EH (cell line): ENCODE measurements at regions not wholly inside any gene's neighbourhood (a gene's known extent, or its start where the extent isn't known, plus 50 kb on each side); places are given as distances from the start of the nearest gene placed in this dataset.

ENCODE experiments used
- DNase-seq: peaks from one replicate; pipeline ENCODE4 v3.0.0-alpha.2; 2015; ENCODE audit warnings: low read depth

DNA sequence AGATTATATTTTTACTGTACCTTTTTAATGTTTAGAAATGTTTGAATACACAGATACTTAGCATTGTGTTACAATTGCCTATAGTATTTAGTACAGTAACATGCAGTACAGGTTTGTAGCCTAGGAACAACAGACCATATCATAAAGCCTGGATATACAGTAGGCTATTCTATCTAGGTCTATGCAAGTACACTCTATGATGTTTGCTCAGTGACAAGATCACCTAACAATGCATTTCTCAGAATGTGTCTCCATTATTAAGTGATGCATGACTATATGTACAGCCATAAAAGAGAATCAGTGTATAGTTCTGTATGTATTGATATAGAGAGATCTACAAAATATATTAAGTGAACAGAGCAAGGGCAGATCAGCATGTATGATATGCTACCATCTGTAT, 616.4 kb downstream of the XIRP2 start:
- no peak for DNase-seq

DNA sequence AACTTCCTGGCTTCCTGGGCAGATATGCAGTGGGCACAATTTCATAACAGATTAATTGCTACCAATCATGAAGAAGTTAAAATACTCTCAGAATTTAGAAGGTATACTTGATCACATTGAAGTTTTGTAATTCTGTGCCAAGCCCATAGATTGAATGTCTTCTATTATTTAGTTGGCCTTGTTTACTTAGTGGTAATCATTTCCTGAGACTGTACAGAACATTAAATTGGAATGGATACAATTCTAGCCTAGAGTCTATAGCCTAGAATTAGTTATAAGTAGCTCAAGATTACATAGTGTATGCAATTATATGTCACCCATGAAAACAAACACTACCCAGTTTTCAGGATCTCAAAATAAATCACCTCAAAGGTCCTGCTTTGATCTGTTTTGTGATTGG, 615.8 kb downstream of the XIRP2 start:
- DNase-seq = no peak

GRCh38 chr2:167501618-167502017, 613.3 kb downstream of the XIRP2 start:
- DNase-seq = no peak

DNA sequence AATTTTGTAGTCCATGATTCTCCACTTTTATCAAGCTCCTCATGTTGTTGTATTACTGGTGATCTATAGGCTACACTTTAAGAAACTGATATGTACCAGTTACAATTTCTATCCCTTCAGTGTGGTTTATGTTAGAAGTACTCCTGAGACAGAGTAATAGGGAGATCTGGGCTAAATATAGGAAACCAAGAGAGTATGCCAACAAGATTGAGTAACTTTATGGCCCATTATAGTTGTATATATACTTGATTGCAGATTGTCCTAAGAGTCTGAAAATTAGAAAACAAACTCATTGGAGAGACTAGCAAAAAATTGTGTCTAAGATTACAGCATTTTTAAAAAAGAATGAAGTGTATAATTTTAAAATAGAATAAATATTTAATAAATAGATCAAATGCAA, 605.6 kb downstream of the XIRP2 start:
- no peak for DNase-seq

DNA sequence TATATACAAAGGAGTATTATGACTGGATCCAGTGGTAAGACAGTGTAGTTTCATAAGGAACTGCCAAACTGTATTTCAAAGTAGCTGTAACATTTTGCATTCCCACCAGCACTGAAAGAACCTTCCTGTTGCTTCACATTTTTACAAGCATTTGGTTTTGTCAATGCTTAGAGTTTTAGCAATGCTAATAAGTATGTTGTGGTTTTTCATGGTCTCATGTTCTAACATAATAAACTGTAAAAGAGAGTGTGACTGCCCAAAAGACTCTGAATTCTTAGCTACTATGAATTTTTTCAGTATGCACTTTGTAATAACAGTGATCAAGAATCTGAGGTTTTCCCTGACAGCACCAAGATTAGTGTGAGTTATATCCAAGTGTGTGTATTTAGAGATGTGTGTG, 604.2 kb downstream of the XIRP2 start:
- DNase-seq = peak; percentile 3

- DNase-seq = no peak
Measured at GRCh38 chr2:167491788-167492187, 603.5 kb downstream of the XIRP2 start.

DNA sequence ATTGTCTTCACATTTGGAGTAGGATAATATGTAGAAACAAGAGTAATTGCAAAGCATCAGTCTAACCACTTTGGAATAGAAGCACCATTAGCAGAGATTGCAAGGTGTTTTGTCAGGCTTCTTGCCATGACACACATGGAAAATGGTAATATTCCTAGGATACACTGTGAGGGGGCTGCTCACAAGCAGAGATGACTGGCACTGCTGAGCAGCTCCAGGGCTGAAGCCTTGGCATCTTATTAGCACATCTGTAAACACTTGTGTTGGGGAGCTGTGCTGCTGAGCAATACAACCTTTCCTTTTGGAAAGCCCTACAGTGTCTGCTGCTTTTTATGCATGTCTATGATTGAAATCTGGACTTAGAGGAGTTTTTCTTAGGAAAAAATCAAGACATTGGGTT, 602.2 kb downstream of the XIRP2 start:
- no peak for DNase-seq

DNA sequence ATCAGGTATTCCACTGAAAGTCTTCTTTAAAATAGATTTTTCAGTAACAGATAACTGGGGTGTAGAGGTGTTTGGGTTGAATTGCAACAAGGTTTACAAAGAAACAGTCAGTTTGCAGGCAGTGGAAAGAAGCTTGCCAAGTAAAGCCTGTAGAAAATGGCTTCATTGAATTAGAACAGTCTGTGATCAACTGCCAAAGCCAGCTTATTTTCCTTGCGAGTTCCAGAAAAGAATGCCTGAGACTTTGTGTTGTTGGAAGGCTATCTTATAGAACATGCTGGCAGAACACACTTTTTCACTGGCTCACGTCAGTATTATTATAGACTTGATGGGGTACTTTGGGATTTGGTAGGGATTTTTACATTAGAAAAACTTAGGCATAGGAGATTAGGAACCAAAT, 601.0 kb downstream of the XIRP2 start:
- no peak for DNase-seq

- DNase-seq = no peak
Measured at GRCh38 chr2:167487728-167488127, 599.4 kb downstream of the XIRP2 start.

GRCh38 chr2:167484875-167485274, 596.6 kb downstream of the XIRP2 start:
- DNase-seq = no peak

DNA sequence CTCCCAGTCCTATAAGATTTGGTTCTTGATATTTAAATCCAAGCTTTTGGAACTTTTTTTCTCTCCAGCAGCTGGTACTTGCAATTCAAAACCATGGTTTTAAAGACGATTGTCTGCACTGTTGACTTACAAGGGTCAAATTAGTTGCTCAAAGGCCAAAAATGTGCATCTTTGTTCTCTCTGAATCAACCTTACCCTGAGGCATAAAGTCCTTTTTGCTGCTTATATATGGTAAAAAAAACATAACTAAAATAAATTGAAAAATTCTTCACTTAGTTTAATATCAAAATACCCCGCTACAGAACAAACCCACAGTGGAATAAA, 592.7 kb downstream of the XIRP2 start:
- DNase-seq = no peak

GRCh38 chr2:167480232-167480985, 592.1 kb downstream of the XIRP2 start:
- DNase-seq = no peak

DNA sequence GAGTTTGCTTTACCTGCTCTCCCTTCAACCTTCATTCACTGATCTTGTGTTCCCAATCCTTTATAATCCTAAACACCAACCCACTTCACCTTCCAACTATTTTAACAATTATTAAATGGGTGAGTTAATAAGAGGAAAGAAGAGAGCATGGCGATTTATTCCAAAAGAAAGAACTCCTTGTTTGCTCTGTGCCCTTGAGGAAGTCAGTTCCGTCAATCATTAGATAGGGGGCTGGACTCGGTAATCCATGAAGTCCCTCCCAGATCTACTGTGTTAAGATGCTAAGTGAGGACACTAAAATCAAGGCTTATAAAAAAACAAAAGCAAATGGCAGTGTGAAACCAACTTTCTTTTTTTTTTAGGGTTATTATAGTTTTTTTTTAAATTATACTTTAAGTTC, 589.9 kb downstream of the XIRP2 start:
- no peak for DNase-seq

DNA sequence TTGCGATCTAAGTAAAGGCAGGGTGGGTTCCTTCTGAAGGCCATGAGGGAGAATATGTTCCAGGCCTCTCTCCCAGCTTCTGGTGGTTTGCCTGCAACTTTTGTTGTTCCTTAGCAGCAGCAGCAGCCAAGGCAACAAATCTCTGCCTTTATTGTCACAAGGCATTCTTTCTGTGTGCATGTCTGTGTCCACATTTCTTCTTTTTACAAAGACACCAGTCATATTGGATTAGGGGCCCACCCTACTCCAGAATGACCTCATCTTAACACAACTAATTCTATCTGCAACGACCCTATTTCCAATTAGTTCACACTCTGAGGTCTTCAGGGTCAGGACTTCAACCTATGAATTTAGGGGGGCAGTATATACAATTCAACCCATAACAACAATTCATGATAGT, 587.5 kb downstream of the XIRP2 start:
- no peak for DNase-seq

- no peak for DNase-seq
Measured at GRCh38 chr2:167471734-167472133, 583.5 kb downstream of the XIRP2 start.

GRCh38 chr2:167471332-167471731, 583.1 kb downstream of the XIRP2 start:
- no peak for DNase-seq

DNA sequence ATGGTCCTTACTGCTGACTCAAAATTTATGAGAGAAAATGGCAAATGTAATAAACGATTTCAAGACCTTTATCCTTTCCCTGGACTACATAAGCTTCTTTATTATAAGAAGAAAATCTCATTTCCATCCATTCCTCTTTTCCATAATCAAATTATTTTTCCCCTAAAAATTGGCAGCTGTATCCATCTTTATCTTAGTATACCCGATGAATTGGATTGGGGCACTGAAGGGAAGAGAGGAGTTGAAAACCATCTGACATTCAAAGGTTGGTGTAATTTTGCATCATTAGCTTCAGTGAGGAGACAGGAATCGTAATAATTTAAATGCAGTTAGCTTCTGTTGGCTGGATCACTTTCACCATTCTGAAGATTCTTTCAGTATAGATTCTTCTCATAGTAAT, 574.1 kb downstream of the XIRP2 start:
- DNase-seq = no peak

GRCh38 chr2:167454036-167454435, 565.8 kb downstream of the XIRP2 start:
- DNase-seq = no peak

GRCh38 chr2:167451496-167452289, 563.4 kb downstream of the XIRP2 start:
- DNase-seq = no peak

DNA sequence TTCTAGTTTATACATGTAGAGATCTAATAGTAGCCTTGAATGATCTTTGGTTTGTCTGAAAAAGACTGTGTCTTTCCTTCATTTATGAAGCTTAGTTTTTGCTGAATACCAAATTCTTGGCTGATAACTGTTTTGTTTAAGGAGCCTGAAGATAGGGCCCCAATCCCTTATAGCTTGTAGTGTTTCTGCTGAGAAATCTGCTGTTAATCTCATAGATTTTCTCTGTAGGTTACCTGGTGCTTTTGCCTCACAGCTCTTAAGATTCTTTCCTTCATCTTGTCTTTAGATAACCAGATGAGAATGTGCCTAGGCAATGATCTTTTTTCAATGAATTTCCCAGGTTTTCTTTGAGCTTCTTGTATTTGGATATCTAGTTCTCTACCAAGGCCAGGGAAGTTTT, 562.1 kb downstream of the XIRP2 start:
- DNase-seq = no peak

GRCh38 chr2:167440382-167440781, 552.1 kb downstream of the XIRP2 start:
- no peak for DNase-seq

GRCh38 chr2:167438206-167438605, 549.9 kb downstream of the XIRP2 start:
- DNase-seq = peak; percentile 53

GRCh38 chr2:167431949-167432348, 543.7 kb downstream of the XIRP2 start:
- no peak for DNase-seq

GRCh38 chr2:167430447-167430846, 542.2 kb downstream of the XIRP2 start:
- no peak for DNase-seq
